Ovary (tissue), 7 donors: ENCODE measurements at regions not wholly inside any gene's neighbourhood (a gene's known extent, or its start where the extent isn't known, plus 50 kb on each side); places are given as distances from the start of the nearest gene placed in this dataset.

Experiments
- DNase-seq, 5 donors: peaks; one replicate each; pipeline ENCODE4 v3.0.0-alpha.2; 2019 to 2020
- H3K27ac ChIP-seq, 2 donors: fragments of 200-600 bp; one replicate each; pipeline versions ENCODE4 v1.5.1 to v1.8.0; 2019 to 2022
- H3K27me3 ChIP-seq: fragments of 200-600 bp; one replicate; pipeline ENCODE4 v1.8.0; 2022
- H3K36me3 ChIP-seq: fragments of 200-600 bp; sonication (generic); one replicate; pipeline ENCODE4 v1.5.1; 2019
- H3K4me1 ChIP-seq: one replicate; pipeline ENCODE4 v1.8.1; 2013; ENCODE audit warnings: mild to moderate bottlenecking, moderate library complexity; ENCODE audit not compliant: insufficient read depth
- H3K4me3 ChIP-seq: fragments of 200-600 bp; sonication (generic); one replicate; pipeline ENCODE4 v1.5.1; 2017
- H3K9me3 ChIP-seq, 2 donors: fragments of 200-600 bp in 1 of 2; sonication (generic) in 1 of 2; one replicate each; pipeline versions ENCODE4 v1.5.1 to v1.8.1; 2013 to 2019; ENCODE audit warnings: mild to moderate bottlenecking in 1 of 2, moderate library complexity in 1 of 2
- EP300 ChIP-seq: sonication (generic); formaldehyde crosslinking; IDR thresholded peaks from one replicate; pipeline ENCODE4 v1.6.1; 2017; ENCODE audit warnings: antibody characterized with exemption
- POLR2A ChIP-seq: fragments of 450-650 bp; IDR thresholded peaks from one replicate; pipeline ENCODE4 v1.6.1; 2017; ENCODE audit warnings: antibody characterized with exemption, mild to moderate bottlenecking, moderate library complexity
- WGBS, 3 donors: extraction: QIAGEN DNeasy Blood & Tissue Kit in 1 of 3; methylation state at CpG; one replicate each; pipeline versions ENCODE4 v1.1.5 to v1.1.7; 2013 to 2017; 5-methylcytosine and 5-hydroxymethylcytosine counted together
- intact Hi-C, 4 donors: fragments of 100-400 bp; cut with DNase I; formaldehyde crosslinking; loops; one replicate each; pipeline versions ENCODE4 v1.11.0 to v1.15.1; 2022 to 2023
- TF ChIP-seq, protein P1 (sequence below), 3 donors: fragments of 450-650 bp in 2 of 3; fragments of 200-600 bp in 1 of 3; IDR thresholded peaks; one replicate each; pipeline versions ENCODE4 v1.5.1 to v1.8.0; 2016 to 2022; ENCODE audit warnings: antibody characterized with exemption in 3 of 3, mild to moderate bottlenecking in 1 of 3
- donor health status: DM: no; HTN: no; CAD: no; lungs with moderate emphysema.
- donor health status: DM: no; HTN: no; CAD: no.
- donor health status: Bipolar disorder and iron deficiency.
- donor health status: DM: no; HTN: no; CAD: no.
- donor health status: DM: yes; HTN: yes; CAD: no.

- Histone ChIP-seq H3K27ac (no peak overlapping the region), H3K4me3 (no peak overlapping the region), H3K9me3 (no peaks in the 10 kb centered on the region), H3K4me1 (no peaks in the 10 kb centered on the region), H3K36me3 (no peaks in the 10 kb centered on the region), H3K27me3 (no peaks in the 10 kb centered on the region)
- TF ChIP-seq, protein P1, sequence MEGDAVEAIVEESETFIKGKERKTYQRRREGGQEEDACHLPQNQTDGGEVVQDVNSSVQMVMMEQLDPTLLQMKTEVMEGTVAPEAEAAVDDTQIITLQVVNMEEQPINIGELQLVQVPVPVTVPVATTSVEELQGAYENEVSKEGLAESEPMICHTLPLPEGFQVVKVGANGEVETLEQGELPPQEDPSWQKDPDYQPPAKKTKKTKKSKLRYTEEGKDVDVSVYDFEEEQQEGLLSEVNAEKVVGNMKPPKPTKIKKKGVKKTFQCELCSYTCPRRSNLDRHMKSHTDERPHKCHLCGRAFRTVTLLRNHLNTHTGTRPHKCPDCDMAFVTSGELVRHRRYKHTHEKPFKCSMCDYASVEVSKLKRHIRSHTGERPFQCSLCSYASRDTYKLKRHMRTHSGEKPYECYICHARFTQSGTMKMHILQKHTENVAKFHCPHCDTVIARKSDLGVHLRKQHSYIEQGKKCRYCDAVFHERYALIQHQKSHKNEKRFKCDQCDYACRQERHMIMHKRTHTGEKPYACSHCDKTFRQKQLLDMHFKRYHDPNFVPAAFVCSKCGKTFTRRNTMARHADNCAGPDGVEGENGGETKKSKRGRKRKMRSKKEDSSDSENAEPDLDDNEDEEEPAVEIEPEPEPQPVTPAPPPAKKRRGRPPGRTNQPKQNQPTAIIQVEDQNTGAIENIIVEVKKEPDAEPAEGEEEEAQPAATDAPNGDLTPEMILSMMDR (IDR thresholded peaks at IDR 0.05): no peak
- no peak for TF ChIP-seq EP300
- TF ChIP-seq POLR2A: no peak
- 67 to 83% (median 77%) methylated on average over 5 of the region's 5 CpGs for WGBS, 3 donors
- no peak for DNase-seq
- intact Hi-C loops: no loop called here
Measured at GRCh38 chr3:189477614-189478013, 153.6 kb upstream of the TP63 start.

GRCh38 chr3:189486556-189486955 is 144.6 kb upstream of the TP63 start:
- Histone ChIP-seq H3K36me3 (no peaks in the 10 kb centered on the region), H3K9me3 (no peaks in the 10 kb centered on the region), H3K27me3 (no peaks in the 10 kb centered on the region), H3K4me1 (no peaks in the 10 kb centered on the region), H3K27ac (no peak overlapping the region), H3K4me3 (no peak overlapping the region)
- no peak for DNase-seq
- intact Hi-C loops: no loop called here
- TF ChIP-seq POLR2A (no peak), EP300 (no peak)
- TF ChIP-seq, protein P1 (IDR thresholded peaks at IDR 0.05): no peak
- WGBS, 3 donors: 49 to 65% (median 49%) methylated on average over 2 of the region's 2 CpGs

- TF ChIP-seq, protein P1 (IDR thresholded peaks at IDR 0.05): no peak
- TF ChIP-seq EP300 (no peak), POLR2A (no peak)
- 73 to 80% (median 76%) methylated on average over 9 of the region's 9 CpGs for WGBS, 3 donors
- no peaks in the 10 kb centered on the region for H3K4me1 ChIP-seq
- H3K4me3 ChIP-seq: no peak overlapping the region
- DNase-seq: no peak
- H3K9me3 ChIP-seq: no peaks in the 10 kb centered on the region
- H3K36me3 ChIP-seq: no peaks in the 10 kb centered on the region
- intact Hi-C loops: no loop called here
- no peak overlapping the region for H3K27ac ChIP-seq
- no peaks in the 10 kb centered on the region for H3K27me3 ChIP-seq
Measured at GRCh38 chr3:189488241-189488767, 142.9 kb upstream of the TP63 start.

DNA sequence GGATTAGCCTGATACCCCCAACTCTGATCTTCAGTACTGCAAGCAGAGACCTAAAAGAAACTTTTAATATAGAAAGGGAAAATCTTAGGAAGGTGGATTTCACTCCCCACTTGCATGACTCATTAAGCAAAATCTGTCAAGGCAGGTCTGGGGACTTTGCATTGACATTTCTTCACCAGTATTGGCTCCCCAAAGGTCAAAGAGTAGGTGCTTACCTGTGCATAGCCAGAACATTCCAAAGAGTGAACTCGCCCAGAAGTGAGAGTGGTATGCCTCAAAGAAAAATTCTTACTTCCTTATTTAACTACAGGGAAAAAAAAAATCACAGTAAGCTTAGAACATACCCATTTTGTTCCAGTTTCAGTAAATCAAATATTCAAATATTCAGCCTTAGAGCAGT is 140.9 kb upstream of the TP63 start:
- Histone ChIP-seq H3K4me3 (no peak overlapping the region), H3K9me3 (no peaks in the 10 kb centered on the region), H3K36me3 (no peaks in the 10 kb centered on the region), H3K27ac (no peak overlapping the region), H3K4me1 (no peaks in the 10 kb centered on the region), H3K27me3 (no peaks in the 10 kb centered on the region)
- intact Hi-C loops: no loop called here
- no peak for DNase-seq
- 67 to 89% (median 86%) methylated on average over 1 of the region's 1 CpG for whole genome bisulfite sequencing, 3 donors
- TF ChIP-seq POLR2A (no peak), EP300 (no peak)
- TF ChIP-seq, protein P1 (IDR thresholded peaks at IDR 0.05): no peak
